ENCODE measurements at regions not wholly inside any gene's neighbourhood (a gene's known extent, or its start where the extent isn't known, plus 50 kb on each side); places are given as distances from the start of the nearest gene placed in this dataset.

DNA sequence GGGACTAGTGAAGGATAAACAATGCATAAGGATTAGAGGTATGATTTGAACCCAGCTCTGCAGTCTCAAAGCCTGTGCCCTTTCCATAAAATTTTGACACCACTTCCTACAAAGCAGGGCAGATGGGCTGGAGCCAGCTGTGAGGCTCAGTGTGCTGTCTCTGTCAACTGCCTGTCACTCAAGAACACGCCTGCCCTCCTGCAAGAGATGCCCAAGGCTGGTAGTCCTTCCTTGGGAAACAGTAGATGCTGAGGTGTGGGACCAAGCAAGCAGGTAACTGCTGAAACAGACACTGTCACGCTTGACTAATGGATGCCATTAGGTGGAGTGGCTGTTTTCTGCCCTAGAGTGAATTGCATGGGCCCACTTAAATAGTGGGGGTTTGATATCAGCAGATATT is 402.0 kb downstream of the PTPRU start (continued):
- TF ChIP-seq, protein P1, sequence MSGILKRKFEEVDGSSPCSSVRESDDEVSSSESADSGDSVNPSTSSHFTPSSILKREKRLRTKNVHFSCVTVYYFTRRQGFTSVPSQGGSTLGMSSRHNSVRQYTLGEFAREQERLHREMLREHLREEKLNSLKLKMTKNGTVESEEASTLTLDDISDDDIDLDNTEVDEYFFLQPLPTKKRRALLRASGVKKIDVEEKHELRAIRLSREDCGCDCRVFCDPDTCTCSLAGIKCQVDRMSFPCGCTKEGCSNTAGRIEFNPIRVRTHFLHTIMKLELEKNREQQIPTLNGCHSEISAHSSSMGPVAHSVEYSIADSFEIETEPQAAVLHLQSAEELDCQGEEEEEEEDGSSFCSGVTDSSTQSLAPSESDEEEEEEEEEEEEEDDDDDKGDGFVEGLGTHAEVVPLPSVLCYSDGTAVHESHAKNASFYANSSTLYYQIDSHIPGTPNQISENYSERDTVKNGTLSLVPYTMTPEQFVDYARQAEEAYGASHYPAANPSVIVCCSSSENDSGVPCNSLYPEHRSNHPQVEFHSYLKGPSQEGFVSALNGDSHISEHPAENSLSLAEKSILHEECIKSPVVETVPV (CRISPR knock-in tag; IDR thresholded peaks at IDR 0.05), result no peak

DNA sequence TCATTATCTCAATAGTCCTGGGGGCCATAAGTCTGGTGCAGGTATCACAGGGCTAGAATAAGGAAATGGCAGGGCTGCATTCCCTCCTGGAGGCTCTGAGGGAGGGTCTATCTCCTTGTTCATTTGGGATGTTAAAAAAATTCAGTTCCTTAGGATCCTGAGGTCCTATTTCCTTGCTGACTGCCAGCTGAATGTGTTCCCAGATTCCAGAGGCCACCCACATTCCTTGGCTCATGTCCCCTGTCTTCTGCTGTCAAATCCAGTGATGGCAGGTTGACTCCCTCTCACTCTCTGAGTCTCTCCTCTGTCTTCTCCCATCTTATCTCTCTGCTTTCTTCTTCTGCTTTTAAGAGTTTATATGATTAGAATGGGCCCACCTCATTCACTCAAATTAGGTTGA is 400.6 kb downstream of the PTPRU start:
- no peak for ATAC-seq
- TF ChIP-seq SNAI2 (CRISPR knock-in tag; IDR thresholded peaks at IDR 0.05), result no peak
- no peak for TF ChIP-seq PATZ1 (CRISPR knock-in tag; IDR thresholded peaks at IDR 0.05; ENCODE audit: borderline replicate concordance)
- TF ChIP-seq ZC3H10 (CRISPR knock-in tag; IDR thresholded peaks at IDR 0.05), result no peak
- TF ChIP-seq, protein P2, sequence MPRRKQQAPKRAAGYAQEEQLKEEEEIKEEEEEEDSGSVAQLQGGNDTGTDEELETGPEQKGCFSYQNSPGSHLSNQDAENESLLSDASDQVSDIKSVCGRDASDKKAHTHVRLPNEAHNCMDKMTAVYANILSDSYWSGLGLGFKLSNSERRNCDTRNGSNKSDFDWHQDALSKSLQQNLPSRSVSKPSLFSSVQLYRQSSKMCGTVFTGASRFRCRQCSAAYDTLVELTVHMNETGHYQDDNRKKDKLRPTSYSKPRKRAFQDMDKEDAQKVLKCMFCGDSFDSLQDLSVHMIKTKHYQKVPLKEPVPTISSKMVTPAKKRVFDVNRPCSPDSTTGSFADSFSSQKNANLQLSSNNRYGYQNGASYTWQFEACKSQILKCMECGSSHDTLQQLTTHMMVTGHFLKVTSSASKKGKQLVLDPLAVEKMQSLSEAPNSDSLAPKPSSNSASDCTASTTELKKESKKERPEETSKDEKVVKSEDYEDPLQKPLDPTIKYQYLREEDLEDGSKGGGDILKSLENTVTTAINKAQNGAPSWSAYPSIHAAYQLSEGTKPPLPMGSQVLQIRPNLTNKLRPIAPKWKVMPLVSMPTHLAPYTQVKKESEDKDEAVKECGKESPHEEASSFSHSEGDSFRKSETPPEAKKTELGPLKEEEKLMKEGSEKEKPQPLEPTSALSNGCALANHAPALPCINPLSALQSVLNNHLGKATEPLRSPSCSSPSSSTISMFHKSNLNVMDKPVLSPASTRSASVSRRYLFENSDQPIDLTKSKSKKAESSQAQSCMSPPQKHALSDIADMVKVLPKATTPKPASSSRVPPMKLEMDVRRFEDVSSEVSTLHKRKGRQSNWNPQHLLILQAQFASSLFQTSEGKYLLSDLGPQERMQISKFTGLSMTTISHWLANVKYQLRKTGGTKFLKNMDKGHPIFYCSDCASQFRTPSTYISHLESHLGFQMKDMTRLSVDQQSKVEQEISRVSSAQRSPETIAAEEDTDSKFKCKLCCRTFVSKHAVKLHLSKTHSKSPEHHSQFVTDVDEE (CRISPR knock-in tag; IDR thresholded peaks at IDR 0.05), result no peak
- TF ChIP-seq ZFP3 (CRISPR knock-in tag; IDR thresholded peaks at IDR 0.05), result no peak
- TF ChIP-seq PPARA (CRISPR knock-in tag; IDR thresholded peaks at IDR 0.05; ENCODE audit: borderline replicate concordance), result no peak
- TF ChIP-seq ZFP30 (CRISPR knock-in tag; IDR thresholded peaks at IDR 0.05), result no peak
- no peak for TF ChIP-seq ISL1 (CRISPR knock-in tag; IDR thresholded peaks at IDR 0.05)
- TF ChIP-seq ZNF565 (CRISPR knock-in tag; conservative IDR thresholded peaks at IDR 0.05; ENCODE audit: low read depth), result no peak

DNA sequence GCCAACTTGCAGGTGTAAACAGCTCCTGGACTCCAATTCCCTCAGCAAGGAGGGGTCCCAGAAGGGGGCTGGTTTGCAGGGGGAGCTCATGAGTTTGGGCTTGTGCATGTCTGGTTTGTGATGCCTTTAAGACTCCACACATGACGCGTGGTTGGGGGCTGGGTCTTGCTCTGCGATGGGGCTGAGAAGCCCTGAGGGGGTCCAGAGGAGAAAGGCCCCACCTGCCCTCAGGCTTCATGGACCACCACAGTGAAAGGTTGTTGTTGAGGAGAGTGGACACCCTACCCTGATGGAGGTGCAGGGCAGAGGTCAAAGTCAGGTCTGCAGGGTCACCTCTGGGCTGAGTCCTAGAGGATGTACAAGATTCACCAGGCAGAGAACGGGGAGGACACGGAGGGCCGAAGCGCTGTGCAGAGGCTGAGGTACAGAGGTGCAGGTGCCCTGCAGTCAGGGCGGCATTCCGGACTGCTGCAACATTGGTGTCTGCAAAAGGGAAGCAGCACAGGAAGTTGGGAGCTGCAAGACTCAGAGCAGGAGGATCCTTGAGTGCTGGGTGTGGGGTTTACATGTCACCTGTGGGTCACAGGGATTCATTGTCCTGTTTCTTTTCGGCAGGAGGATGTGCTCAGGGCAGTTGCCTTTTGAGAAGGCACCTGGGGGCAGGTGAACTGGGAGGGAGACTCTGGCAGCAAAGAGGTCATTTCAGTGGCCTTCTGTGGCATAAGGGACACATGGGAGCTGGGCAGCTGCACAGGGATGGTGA is 399.4 kb downstream of the PTPRU start:
- ATAC-seq, result no peak

GRCh38 chr1:29634746-29635335 is 398.5 kb downstream of the PTPRU start:
- no peak for ATAC-seq

More for the DNA sequence above, 399.4 kb downstream of the PTPRU start:
- TF ChIP-seq, protein P2 (CRISPR knock-in tag; IDR thresholded peaks at IDR 0.05), result no peak

GRCh38 chr1:29634324-29634723 is 398.0 kb downstream of the PTPRU start:
- TF ChIP-seq ESRRG (CRISPR knock-in tag; IDR thresholded peaks at IDR 0.05) (no peak), BACH2 (CRISPR knock-in tag; IDR thresholded peaks at IDR 0.05; ENCODE audit: borderline replicate concordance) (no peak), SNAI2 (CRISPR knock-in tag; IDR thresholded peaks at IDR 0.05) (no peak), GLIS3 (CRISPR knock-in tag; IDR thresholded peaks at IDR 0.05) (no peak), TOX (CRISPR knock-in tag; IDR thresholded peaks at IDR 0.05; ENCODE audit: borderline replicate concordance) (no peak), ZNF70 (CRISPR knock-in tag; IDR thresholded peaks at IDR 0.05) (no peak)
- no peak for ATAC-seq

More at GRCh38 chr1:29634746-29635335, 398.5 kb downstream of the PTPRU start:
- no peak for TF ChIP-seq ZFP3 (CRISPR knock-in tag; IDR thresholded peaks at IDR 0.05)
- TF ChIP-seq BACH2 (CRISPR knock-in tag; IDR thresholded peaks at IDR 0.05; ENCODE audit: borderline replicate concordance), result no peak
- TF ChIP-seq, protein P3, sequence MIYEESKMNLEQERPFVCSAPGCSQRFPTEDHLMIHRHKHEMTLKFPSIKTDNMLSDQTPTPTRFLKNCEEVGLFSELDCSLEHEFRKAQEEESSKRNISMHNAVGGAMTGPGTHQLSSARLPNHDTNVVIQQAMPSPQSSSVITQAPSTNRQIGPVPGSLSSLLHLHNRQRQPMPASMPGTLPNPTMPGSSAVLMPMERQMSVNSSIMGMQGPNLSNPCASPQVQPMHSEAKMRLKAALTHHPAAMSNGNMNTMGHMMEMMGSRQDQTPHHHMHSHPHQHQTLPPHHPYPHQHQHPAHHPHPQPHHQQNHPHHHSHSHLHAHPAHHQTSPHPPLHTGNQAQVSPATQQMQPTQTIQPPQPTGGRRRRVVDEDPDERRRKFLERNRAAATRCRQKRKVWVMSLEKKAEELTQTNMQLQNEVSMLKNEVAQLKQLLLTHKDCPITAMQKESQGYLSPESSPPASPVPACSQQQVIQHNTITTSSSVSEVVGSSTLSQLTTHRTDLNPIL (CRISPR knock-in tag; IDR thresholded peaks at IDR 0.05; ENCODE audit: low read depth), result no peak
- TF ChIP-seq RARB (CRISPR knock-in tag; IDR thresholded peaks at IDR 0.05), result no peak
- no peak for TF ChIP-seq ZNF70 (CRISPR knock-in tag; IDR thresholded peaks at IDR 0.05)
